ENCODE measurements at regions not wholly inside any gene's neighbourhood (a gene's known extent, or its start where the extent isn't known, plus 50 kb on each side); places are given as distances from the start of the nearest gene placed in this dataset.
"Not testable (repeated sequence)": the region's sequence is repeated elsewhere in the genome, so short reads cannot be mapped to it uniquely, and the experiment has no call there.

DNA sequence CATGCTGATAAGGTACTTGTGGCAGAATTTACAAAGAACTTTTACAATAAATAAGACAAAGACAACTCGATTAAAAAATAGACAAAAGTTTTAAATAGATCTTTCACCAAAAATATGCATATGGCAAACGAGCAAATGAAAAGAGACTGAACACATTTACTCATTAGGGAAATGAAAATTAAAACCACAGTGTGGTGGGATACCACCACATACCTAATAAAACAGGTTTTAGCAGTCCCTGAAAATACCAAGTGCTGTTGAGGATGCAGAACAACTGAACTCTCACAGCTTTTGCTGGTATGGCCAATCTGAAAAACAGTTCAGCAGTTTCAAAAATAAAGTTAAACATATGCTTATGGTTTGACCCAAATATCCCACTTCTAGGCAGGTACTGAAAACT, 205.4 kb upstream of the ADO start:
- Mint-ChIP-seq H3K4me3 (no peak overlapping the region), H3K27ac (no peak overlapping the region), H3K27me3 (no peaks in the 10 kb centered on the region), H3K4me1 (peaks cover 0 to 1% (median 0%) of the 10 kb centered on the region in 3 donors), H3K9me3 (peaks cover 0 to 3% (median 0%) of the 10 kb centered on the region in 5 donors), H3K36me3 (no peaks in the 10 kb centered on the region)
- ChIA-PET CTCF (interaction anchor here (1.0 to 1.5 kb wide), 2 partner anchors 15 to 210 kb away, joined by 3 read pairs; no protein-coding TSS in a partner anchor), POLR2A (no interaction called here)
- no peak overlapping the region for H3K27ac ChIP-seq (ENCODE audit: low read depth, low read length)
- H3K27me3 ChIP-seq (ENCODE audit: insufficient read depth, low read length, poor library complexity, severe bottlenecking): no peaks in the 10 kb centered on the region
- no peaks in the 10 kb centered on the region for H3K4me1 ChIP-seq (ENCODE audit: insufficient read depth, low read length)
- H3K36me3 ChIP-seq (ENCODE audit: insufficient read depth, low read length): no peaks in the 10 kb centered on the region
- no peaks in the 10 kb centered on the region for H3K9me3 ChIP-seq (ENCODE audit: low read length)
- H3K4me3 ChIP-seq (ENCODE audit: low read length): no peak overlapping the region
- DNase-seq: no peak

DNA sequence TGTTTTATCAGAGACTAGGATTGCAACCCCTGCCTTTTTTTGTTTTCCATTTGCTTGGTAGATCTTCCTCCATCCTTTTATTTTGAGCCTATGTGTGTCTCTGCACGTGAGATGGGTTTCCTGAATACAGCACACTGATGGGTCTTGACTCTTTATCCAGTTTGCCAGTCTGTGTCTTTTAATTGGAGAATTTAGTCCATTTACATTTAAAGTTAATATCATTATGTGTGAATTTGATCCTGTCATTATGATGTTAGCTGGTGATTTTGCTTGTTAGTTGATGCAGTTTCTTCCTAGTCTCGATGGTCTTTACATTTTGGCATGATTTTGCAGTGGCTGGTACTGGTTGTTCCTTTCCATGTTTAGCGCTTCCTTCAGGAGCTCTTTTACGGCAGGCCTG, 198.0 kb upstream of the ADO start:
- H3K36me3 Mint-ChIP-seq: not testable (repeated sequence)

DNA sequence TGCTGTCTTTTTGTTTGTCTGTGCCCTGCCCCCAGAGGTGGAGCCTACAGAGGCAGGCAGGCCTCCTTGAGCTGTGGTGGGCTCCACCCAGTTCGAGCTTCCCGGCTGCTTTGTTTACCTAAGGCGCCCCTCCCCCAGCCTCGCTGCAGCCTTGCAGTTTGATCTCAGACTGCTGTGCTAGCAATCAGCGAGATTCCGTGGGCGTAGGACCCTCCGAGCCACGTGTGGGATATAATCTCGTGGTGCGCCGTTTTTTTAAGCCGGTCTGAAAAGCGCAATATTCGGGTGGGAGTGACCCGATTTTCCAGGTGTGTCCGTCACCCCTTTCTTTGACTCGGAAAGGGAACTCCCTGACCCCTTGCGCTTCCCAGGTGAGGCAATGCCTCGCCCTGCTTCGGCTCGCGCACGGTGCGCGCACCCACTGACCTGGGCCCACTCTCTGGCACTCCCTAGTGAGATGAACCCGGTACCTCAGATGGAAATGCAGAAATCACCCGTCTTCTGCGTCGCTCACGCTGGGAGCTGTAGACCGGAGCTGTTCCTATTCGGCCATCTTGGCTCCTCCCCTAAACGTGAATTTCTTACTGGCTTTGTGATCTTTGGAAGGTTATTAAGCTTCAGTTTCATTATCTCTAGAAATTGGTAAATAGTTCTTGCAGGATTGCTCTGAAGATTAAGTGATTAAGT, 196.2 kb upstream of the ADO start:
- DNase-seq; H3K36me3 Mint-ChIP-seq; H3K36me3 ChIP-seq (ENCODE audit: insufficient read depth, low read length); H3K4me1 ChIP-seq (ENCODE audit: insufficient read depth, low read length); H3K9me3 Mint-ChIP-seq; H3K27ac Mint-ChIP-seq; H3K27ac ChIP-seq (ENCODE audit: low read depth, low read length); H3K4me3 ChIP-seq (ENCODE audit: low read length); H3K4me1 Mint-ChIP-seq; POLR2A ChIA-PET; H3K9me3 ChIP-seq (ENCODE audit: low read length); H3K27me3 ChIP-seq (ENCODE audit: insufficient read depth, low read length, poor library complexity, severe bottlenecking): not testable (repeated sequence)
- Mint-ChIP-seq H3K27me3 (peaks cover 3 to 12% of the 10 kb centered on the region in 2 donors), H3K4me3 (peak overlapping the region in 1 of 7 donors; percentile 61)
- CTCF ChIA-PET: interaction anchor here (1.3 to 6.4 kb wide), 2 partner anchors 29 to 209 kb away, joined by 3 to 91 read pairs; partner anchors contain the start of gene EGR2

More for the DNA sequence above, 198.0 kb upstream of the ADO start:
- H3K36me3 ChIP-seq (ENCODE audit: insufficient read depth, low read length); DNase-seq; H3K9me3 ChIP-seq (ENCODE audit: low read length); H3K9me3 Mint-ChIP-seq; H3K4me1 Mint-ChIP-seq; H3K27me3 ChIP-seq (ENCODE audit: insufficient read depth, low read length, poor library complexity, severe bottlenecking); H3K4me1 ChIP-seq (ENCODE audit: insufficient read depth, low read length); H3K4me3 Mint-ChIP-seq; POLR2A ChIA-PET; H3K27ac Mint-ChIP-seq; CTCF ChIA-PET; H3K4me3 ChIP-seq (ENCODE audit: low read length); H3K27ac ChIP-seq (ENCODE audit: low read depth, low read length): not testable (repeated sequence)
- H3K27me3 Mint-ChIP-seq: peaks cover 3 to 12% of the 10 kb centered on the region in 2 donors

DNA sequence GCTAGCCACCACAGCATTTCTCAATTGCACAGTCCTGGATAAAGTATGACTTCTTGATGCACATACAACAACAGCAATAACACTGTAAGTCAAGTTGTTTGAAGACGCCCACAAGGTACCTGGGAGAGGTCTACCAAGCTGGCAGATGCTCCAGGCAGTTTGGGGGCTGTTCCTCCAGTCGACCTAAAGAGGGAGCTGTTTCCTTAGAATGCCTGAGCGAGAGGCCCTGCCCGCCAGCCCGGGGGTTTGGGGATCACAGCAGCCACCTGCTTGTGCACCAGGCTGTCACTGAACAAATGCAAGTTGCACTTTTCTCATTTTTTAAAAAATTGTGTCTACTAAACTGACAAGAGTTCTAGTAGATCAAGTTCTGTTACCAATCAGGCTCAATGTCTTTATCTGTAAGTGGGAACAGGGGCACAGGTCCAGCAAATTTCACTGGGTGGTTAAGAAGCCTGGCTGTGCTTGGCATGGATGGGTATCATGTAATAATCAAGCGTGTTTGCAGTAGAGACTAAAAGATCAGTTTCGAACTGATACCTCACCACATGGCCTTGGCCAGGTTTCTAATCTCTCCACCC, 193.8 kb upstream of the ADO start:
- Histone ChIP-seq H3K9me3 (ENCODE audit: low read length) (no peaks in the 10 kb centered on the region), H3K4me3 (ENCODE audit: low read length) (no peak overlapping the region), H3K27ac (ENCODE audit: low read depth, low read length) (no peak overlapping the region), H3K27me3 (ENCODE audit: insufficient read depth, low read length, poor library complexity, severe bottlenecking) (no peaks in the 10 kb centered on the region), H3K36me3 (ENCODE audit: insufficient read depth, low read length) (no peaks in the 10 kb centered on the region), H3K4me1 (ENCODE audit: insufficient read depth, low read length) (peaks cover 4% of the 10 kb centered on the region)
- peak; percentile 48 to 79 (median 68) for DNase-seq
- CTCF ChIA-PET: interaction anchor here (0.7 to 6.4 kb wide), 22 partner anchors 10 to 548 kb away, joined by 3 to 91 read pairs (median 4); partner anchors contain the start of genes ADO and EGR2
- Mint-ChIP-seq H3K4me1 (peaks cover 9 to 17% (median 11%) of the 10 kb centered on the region in 3 donors), H3K27me3 (peaks cover 3 to 12% of the 10 kb centered on the region in 2 donors), H3K4me3 (no peak overlapping the region), H3K9me3 (no peaks in the 10 kb centered on the region), H3K36me3 (peaks cover 0 to 4% (median 0%) of the 10 kb centered on the region in 3 donors), H3K27ac (no peak overlapping the region)
- POLR2A ChIA-PET: interaction anchor here (1.5 kb wide), 1 partner anchor 207 kb away, joined by 5 read pairs; no protein-coding TSS in a partner anchor

DNA sequence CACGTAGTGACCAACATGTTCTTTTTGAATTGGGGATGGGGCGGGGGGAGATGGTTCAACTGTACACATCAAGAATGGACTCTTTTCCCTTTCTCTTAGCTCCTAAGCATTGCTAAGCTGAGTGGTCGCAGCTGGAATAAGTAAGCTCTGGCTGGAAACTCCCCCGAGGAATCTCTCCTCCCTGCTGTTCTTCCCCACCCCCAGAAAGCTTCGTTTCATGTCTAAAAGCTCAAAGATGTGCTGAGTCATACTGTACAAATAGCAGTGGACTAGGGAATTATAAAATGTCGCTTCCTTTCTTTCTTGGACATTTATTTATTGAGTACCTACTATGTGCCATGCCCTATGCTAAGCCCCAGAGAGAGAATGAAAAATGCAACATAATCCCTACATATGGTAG, 191.1 kb upstream of the ADO start:
- peaks cover 3 to 12% of the 10 kb centered on the region in 2 donors for H3K27me3 Mint-ChIP-seq
- Histone ChIP-seq H3K4me1 (ENCODE audit: insufficient read depth, low read length) (peaks cover 4% of the 10 kb centered on the region), H3K4me3 (ENCODE audit: low read length) (no peak overlapping the region), H3K27me3 (ENCODE audit: insufficient read depth, low read length, poor library complexity, severe bottlenecking) (no peaks in the 10 kb centered on the region), H3K27ac (ENCODE audit: low read depth, low read length) (no peak overlapping the region), H3K36me3 (ENCODE audit: insufficient read depth, low read length) (no peaks in the 10 kb centered on the region), H3K9me3 (ENCODE audit: low read length) (no peaks in the 10 kb centered on the region)
- no peaks in the 10 kb centered on the region for H3K9me3 Mint-ChIP-seq
- CTCF ChIA-PET: interaction anchor here (1.3 to 6.4 kb wide), 4 partner anchors 14 to 554 kb away, joined by 3 to 91 read pairs (median 13); partner anchors contain the start of gene EGR2
- POLR2A ChIA-PET: no interaction called here
- H3K4me1 Mint-ChIP-seq: peaks cover 13 to 21% (median 14%) of the 10 kb centered on the region in 3 donors
- H3K4me3 Mint-ChIP-seq: no peak overlapping the region
- H3K27ac Mint-ChIP-seq: no peak overlapping the region
- DNase-seq: no peak
- peaks cover 0 to 4% (median 0%) of the 10 kb centered on the region in 3 donors for H3K36me3 Mint-ChIP-seq

DNA sequence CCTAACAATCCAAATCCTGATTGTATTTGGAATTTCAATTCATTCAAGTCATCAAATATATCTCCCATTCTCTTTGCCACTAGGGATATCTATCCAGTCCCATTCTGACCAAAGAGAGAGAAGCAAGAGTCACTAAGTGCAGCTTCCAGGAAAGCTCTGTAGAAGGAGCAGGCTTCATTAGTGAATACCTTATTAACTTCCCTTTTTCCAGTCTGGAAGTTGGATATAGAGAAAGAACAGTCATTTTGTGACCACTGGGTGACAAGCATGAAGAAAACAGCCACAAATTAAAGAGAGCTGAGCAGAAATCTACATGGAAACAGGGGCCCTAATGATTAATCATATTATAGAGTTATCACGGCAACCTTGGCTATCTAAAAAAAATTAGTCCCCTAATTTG, 190.7 kb upstream of the ADO start:
- peaks cover 4% of the 10 kb centered on the region for H3K4me1 ChIP-seq (ENCODE audit: insufficient read depth, low read length)
- H3K4me3 ChIP-seq (ENCODE audit: low read length): no peak overlapping the region
- Mint-ChIP-seq H3K27me3 (peaks cover 3 to 9% of the 10 kb centered on the region in 2 donors), H3K36me3 (peaks cover 0 to 4% (median 0%) of the 10 kb centered on the region in 3 donors), H3K4me1 (peaks cover 14 to 22% (median 14%) of the 10 kb centered on the region in 3 donors), H3K9me3 (no peaks in the 10 kb centered on the region), H3K4me3 (no peak overlapping the region), H3K27ac (no peak overlapping the region)
- no peak for DNase-seq
- ChIA-PET CTCF (interaction anchor here (1.3 to 6.4 kb wide), 4 partner anchors 14 to 553 kb away, joined by 3 to 91 read pairs (median 13); partner anchors contain the start of gene EGR2), POLR2A (no interaction called here)
- H3K27me3 ChIP-seq (ENCODE audit: insufficient read depth, low read length, poor library complexity, severe bottlenecking): no peaks in the 10 kb centered on the region
- no peaks in the 10 kb centered on the region for H3K9me3 ChIP-seq (ENCODE audit: low read length)
- no peak overlapping the region for H3K27ac ChIP-seq (ENCODE audit: low read depth, low read length)
- H3K36me3 ChIP-seq (ENCODE audit: insufficient read depth, low read length): no peaks in the 10 kb centered on the region

DNA sequence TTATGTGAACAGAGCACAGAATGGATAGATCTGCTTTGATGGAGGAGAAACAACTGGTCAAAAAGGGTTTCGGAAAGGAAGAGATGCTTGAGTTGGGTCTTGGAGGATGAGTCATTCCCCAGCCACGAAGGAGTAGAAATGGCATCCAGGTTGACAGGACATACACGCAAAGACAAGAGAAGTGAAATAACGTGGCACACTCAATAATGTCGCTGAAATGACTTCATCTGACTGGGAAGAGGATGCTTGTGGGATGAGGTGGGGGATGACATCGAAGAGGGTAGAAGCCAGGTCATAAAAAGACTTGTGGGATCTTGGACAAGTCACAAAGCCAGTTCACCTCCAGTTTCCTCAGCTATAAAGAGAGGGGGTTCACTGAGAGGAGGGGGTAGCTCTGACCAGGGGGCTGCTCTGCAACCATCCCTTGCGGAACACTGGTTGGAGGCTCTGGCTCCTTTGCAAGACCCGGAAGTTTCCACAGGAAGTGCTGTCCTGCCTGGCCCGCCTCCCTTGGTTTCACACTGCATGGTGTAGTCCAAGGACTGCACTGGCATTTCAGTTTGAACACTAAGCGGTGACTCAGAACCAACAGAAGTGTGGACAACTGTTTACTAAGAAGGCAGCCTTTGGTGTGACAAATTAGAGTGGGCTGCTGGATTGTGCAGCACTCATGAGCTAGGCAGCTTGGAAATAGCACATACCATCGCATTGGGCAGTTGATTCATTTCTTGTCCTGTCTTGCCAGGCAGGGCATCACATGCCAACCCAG, 189.9 kb upstream of the ADO start:
- Mint-ChIP-seq H3K27me3 (peaks cover 3 to 5% of the 10 kb centered on the region in 2 donors), H3K4me3 (peak overlapping the region in 2 of 7 donors; percentile 17 to 20), H3K27ac (peak overlapping the region in 2 of 8 donors; percentile 45 to 69), H3K9me3 (no peaks in the 10 kb centered on the region), H3K4me1 (peaks cover 16 to 29% (median 20%) of the 10 kb centered on the region in 3 donors), H3K36me3 (peaks cover 0 to 4% (median 0%) of the 10 kb centered on the region in 3 donors)
- Histone ChIP-seq H3K4me3 (ENCODE audit: low read length) (no peak overlapping the region), H3K4me1 (ENCODE audit: insufficient read depth, low read length) (peaks cover 4% of the 10 kb centered on the region), H3K27ac (ENCODE audit: low read depth, low read length) (no peak overlapping the region), H3K27me3 (ENCODE audit: insufficient read depth, low read length, poor library complexity, severe bottlenecking) (no peaks in the 10 kb centered on the region), H3K36me3 (ENCODE audit: insufficient read depth, low read length) (no peaks in the 10 kb centered on the region), H3K9me3 (ENCODE audit: low read length) (no peaks in the 10 kb centered on the region)
- ChIA-PET POLR2A (no interaction called here), CTCF (interaction anchor here (0.9 to 1.8 kb wide), 4 partner anchors 15 to 205 kb away, joined by 3 to 6 read pairs (median 3); partner anchors contain the start of gene EGR2)
- DNase-seq: no peak
